ENCODE measurements at regions not wholly inside any gene's neighbourhood (a gene's known extent, or its start where the extent isn't known, plus 50 kb on each side); places are given as distances from the start of the nearest gene placed in this dataset.
A peak's percentile ranks its signal among the peaks of the same experiment; 100 is the strongest.
"Not testable (repeated sequence)": the region's sequence is repeated elsewhere in the genome, so short reads cannot be mapped to it uniquely, and the experiment has no call there.

GRCh38 chr2:103166456-103167324, 404.9 kb downstream of the TMEM182 start:
- no peak for DNase-seq
- intact Hi-C loops (cut with DNase I), result no loop called here

- no peak for DNase-seq
- intact Hi-C loops (cut with DNase I), result no loop called here
Measured at GRCh38 chr2:103167599-103167998, 405.8 kb downstream of the TMEM182 start.

DNA sequence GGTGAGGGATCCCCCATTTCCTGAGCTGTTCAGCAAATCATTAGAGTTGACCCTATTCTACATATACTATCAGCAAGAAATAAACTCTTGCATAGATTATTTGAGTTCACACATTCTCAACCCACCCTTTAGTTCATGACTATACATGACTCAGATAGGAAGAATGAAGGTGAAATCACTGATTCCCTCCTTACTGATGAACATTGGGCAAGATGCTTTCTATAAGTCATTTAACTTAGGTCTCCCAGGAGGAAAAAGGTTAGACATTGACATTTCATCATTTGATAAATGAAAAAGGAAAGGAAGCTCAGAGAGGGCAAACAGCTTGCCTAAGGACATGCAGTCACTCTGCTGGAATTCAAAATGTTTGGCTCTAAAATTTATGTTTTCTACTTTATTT, 408.0 kb downstream of the TMEM182 start:
- no peak for DNase-seq
- intact Hi-C loops (cut with DNase I), result no loop called here

- DNase-seq, result no peak
- intact Hi-C loops (cut with DNase I), result no loop called here
Measured at GRCh38 chr2:103172821-103173220, 411.0 kb downstream of the TMEM182 start.

- intact Hi-C loops (cut with DNase I), result no loop called here
- DNase-seq, result no peak
Measured at GRCh38 chr2:103174711-103175110, 412.9 kb downstream of the TMEM182 start.

DNA sequence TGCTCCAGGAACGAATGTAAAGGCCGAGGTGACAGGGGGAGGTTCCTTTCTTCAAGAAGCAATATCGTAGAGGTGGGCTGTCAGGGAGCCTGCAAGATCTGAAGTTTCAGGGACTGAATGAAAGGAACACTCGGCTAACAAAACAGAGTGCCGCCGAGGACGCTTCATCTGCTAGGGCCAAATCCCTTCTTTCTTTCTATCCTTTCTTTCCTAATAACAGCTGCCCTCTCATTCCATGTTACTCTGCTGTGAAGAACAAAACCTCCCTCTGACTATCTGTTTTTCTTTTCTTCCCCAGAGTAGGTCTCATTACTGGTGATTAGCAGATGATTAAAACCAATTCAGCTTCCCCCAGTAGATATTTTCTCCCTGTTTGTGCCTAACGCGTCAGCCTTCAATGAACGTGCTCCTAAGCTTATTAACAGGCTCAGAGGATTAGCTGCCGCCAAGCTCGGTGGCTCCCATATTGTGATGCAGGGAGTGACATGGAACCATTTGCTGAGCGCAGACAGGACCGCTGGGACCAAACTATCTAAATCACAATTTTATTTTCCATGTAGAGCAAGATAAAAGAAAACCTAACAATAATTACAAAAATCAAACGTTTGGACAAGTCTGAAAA, 414.6 kb downstream of the TMEM182 start:
- peak in 2 of 42 donors; percentile 18 to 22 for DNase-seq
- intact Hi-C loops (cut with DNase I), result no loop called here

DNA sequence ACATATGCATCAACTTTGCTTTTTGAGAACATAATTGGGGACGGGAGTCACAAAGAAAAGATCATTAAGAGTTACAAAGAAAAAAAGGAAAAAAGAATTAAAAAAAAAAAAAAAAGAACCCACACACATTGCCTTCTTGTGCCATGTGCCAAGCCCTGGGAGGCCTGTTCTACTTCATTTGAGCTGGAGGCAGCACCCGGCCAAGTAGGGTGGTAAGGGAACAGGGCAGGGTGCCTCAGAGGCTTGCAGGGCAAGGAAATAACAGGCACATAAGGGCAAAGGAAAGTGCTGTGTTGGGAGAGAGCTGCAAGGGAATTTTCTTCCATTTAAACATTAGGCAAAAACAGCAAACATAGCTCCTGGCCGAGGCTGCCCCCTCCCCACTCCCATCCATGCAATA, 418.0 kb downstream of the TMEM182 start:
- intact Hi-C loops (cut with DNase I), result no loop called here
- DNase-seq, result peak in 31 of 42 donors; percentile 10 to 70 (median 41)

- intact Hi-C loops (cut with DNase I), result no loop called here
- DNase-seq, result no peak
Measured at GRCh38 chr2:103183061-103183460, 421.2 kb downstream of the TMEM182 start.

DNA sequence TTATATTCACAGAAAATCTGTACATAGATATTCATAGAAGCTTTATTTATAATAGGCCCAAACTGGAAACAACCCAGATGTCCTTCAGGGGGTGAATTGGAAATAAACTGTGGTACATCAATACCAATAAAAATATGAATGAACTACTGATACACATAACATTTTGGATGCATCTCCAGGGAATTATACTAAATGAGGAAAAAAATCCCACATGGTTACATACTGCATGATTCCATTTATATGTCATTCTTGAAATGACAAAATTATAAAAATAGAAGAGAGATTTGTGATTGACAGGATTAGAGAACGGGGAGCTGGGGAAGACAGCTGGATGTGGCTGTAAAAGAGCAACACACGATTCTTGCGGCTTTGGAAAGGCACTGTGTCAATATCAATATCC, 435.0 kb downstream of the TMEM182 start:
- no peak for DNase-seq
- intact Hi-C loops (cut with DNase I), result no loop called here

- intact Hi-C loops (cut with DNase I); DNase-seq: not testable (repeated sequence)
Measured at GRCh38 chr2:103200774-103201173, 438.9 kb downstream of the TMEM182 start.

DNA sequence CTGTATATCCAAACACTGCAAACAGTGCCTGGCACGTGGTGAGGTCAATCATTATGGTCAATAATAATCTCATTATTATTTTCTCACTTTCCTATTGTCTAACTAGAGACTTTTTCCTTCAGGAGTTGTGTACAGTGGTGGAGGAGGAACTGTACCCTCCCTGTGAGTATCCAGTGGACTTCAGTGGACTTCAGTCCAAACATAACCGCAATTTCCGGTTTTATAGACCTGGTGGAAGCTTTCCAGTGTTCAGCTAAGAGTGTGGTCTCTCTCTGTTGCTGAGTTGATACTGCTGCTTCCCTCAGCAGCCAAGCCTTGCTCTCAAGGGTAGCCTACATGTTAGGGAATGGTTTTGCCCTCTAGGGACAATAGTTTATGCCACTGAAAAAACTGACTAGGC, 447.1 kb downstream of the TMEM182 start:
- intact Hi-C loops (cut with DNase I), result no loop called here
- DNase-seq, result no peak

- intact Hi-C loops (cut with DNase I), result no loop called here
- DNase-seq, result no peak
Measured at GRCh38 chr2:103213028-103213542, 451.3 kb downstream of the TMEM182 start.

GRCh38 chr2:103218516-103218915, 456.7 kb downstream of the TMEM182 start:
- no peak for DNase-seq
- intact Hi-C loops (cut with DNase I), result no loop called here

GRCh38 chr2:103219398-103219797, 457.6 kb downstream of the TMEM182 start:
- DNase-seq, result no peak
- intact Hi-C loops (cut with DNase I), result no loop called here

DNA sequence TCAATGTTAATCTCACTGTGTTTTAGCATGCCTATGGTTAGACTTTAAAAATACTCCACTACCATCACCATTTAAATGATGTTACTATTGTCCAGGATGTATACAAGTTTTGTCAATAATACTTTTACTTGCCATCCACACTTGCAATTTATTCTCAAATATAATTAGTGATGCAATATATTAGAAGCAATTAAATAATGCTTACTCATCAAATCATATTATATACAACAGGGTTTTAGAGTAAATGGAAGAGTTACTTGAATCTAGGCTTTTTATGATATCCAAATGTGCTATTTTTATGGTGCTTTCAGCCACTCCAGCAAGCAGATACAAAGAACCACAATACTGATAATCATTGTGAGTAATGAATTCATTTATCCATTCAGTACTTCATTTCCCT, 461.1 kb downstream of the TMEM182 start:
- no peak for DNase-seq
- intact Hi-C loops (cut with DNase I), result no loop called here

DNA sequence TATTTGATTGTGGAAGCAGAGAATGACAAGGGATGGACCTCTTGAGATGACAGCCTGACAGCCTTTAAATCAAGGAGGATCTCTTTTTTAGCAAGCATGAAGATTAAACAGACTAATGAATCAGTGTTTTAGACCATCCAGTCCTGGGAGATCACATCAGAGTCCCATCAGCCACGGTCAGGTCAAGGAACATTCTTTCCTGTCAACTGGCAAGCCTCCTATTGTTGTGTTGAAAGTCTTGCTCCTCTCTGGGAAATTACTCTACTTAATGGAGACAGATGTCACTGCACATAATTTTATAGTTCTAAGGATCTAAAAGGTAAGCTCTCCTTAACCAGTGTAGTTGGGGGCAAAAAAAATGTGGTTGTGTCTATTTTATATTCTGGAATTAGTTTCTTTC, 469.0 kb downstream of the TMEM182 start:
- DNase-seq, result no peak
- intact Hi-C loops (cut with DNase I), result no loop called here

GRCh38 chr2:103232865-103233264, 471.0 kb downstream of the TMEM182 start:
- intact Hi-C loops (cut with DNase I), result no loop called here
- DNase-seq, result no peak

GRCh38 chr2:103233691-103234090, 471.9 kb downstream of the TMEM182 start:
- intact Hi-C loops (cut with DNase I), result no loop called here
- DNase-seq, result no peak

- DNase-seq, result no peak
- intact Hi-C loops (cut with DNase I), result no loop called here
Measured at GRCh38 chr2:103235283-103235682, 473.5 kb downstream of the TMEM182 start.

GRCh38 chr2:103249462-103249861, 487.6 kb downstream of the TMEM182 start:
- DNase-seq, result no peak
- intact Hi-C loops (cut with DNase I), result no loop called here

GRCh38 chr2:103252781-103253180, 490.9 kb downstream of the TMEM182 start:
- intact Hi-C loops (cut with DNase I), result no loop called here
- peak in 11 of 42 donors; percentile 9 to 65 (median 23) for DNase-seq

Data from head of caudate nucleus (tissue), 42 donors.